ENCODE measurements at regions not wholly inside any gene's neighbourhood (a gene's known extent, or its start where the extent isn't known, plus 50 kb on each side); places are given as distances from the start of the nearest gene placed in this dataset.

- no peak for DNase-seq
Observed at GRCh38 chr15:95353512-95353911, 977.0 kb upstream of the NR2F2 start.

DNA sequence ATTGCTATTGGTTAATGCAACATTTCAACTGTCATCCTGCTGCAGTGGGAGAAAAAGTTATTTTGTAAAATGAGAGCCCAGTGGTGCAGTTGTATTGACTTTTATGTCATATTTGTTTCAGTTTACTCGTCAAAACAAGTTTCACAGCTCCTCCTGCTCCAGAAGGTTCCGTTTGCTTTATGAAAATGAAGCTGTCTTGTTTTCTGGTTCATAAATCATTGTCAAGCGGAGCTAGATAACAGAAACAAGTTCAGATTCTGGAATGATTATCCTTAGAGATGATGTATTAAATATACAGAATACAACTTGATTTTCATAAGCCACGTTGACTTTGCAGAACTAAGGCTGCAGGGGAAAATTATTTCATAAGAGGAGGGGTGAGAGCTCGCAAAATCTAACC is 970.5 kb upstream of the NR2F2 start:
- no peak for DNase-seq

DNA sequence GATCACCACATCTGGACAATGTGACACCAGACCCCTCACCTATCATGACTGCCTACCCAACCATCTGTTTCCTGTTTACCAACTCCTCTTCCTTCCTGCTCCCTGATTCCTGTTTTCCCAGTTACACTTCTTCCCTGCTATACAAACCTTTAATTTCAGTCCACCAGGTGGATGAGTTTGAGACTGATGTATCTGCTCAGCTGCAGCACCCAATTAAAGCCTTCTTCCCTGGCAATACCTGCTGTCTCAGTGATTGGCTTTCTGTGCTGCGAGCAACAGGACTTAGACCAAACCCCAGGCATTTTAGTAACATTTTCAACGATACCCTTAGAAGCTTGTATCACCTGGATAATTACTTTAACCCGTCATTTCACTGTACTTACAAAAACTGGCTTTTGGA is 968.2 kb upstream of the NR2F2 start:
- no peak for DNase-seq

DNA sequence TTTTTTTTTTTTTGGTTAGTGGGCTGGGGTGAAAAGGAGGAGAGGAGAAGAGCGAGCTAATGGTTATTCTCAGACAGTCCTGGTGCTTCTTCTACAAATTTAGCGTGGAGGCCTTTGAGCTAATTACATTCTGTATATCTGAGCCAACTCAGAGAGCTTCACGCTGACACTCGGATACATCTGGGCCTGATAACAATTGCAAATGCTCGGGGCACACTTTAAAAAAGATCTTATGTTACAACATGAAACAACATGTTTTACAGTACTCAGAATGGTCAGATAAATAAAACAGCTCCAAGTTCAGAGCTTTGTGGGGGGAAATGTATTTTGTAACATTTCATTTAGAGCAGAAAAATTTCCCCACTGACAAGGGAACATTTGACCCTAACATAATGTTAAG is 966.9 kb upstream of the NR2F2 start:
- no peak for DNase-seq

DNA sequence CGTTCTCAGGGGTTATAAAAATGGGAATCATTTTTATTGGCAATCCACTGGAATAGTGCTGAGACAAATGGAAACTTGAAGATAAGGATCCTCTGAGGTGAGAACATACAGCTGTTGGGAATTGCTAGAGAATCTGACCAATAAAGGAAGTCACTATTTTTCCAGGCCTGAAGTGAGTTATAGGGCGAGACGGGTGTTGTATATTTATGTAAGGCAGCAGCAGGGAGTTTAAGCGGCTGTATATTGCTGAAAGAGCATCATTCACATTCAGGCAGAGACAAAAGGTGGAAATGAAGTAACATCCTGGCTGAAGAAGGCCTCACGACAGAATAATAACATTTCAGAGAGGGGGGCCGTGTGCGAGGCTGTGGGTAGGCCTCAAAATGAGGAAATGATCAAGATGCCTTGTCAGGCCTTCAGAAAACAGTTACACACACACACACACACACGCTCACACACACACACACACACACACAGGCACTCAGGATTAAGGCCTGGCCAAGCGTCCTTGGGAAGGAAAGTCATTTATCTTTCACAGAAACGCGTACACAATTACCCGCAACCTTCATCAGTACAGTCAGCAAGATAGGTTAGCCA is 964.9 kb upstream of the NR2F2 start:
- DNase-seq = no peak

DNA sequence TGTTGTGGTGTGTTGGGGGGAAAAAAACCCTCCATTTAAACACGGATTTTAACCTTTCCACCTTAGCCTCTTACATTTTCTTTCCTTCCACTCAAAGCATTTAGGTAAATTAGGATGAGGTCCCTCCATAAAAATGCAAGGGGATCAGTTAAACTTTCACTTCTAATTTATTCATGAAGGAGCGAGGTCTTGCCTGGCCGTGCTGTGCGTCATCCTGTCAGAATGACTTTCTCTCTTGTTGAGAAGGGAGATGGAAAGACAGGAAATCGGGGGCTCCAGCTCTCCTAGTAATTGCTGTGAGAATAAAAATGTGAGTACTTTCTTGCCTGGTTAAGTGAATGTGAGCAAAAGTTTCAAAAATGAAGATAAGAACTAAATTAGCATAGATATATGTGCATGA is 962.3 kb upstream of the NR2F2 start:
- DNase-seq = no peak

DNA sequence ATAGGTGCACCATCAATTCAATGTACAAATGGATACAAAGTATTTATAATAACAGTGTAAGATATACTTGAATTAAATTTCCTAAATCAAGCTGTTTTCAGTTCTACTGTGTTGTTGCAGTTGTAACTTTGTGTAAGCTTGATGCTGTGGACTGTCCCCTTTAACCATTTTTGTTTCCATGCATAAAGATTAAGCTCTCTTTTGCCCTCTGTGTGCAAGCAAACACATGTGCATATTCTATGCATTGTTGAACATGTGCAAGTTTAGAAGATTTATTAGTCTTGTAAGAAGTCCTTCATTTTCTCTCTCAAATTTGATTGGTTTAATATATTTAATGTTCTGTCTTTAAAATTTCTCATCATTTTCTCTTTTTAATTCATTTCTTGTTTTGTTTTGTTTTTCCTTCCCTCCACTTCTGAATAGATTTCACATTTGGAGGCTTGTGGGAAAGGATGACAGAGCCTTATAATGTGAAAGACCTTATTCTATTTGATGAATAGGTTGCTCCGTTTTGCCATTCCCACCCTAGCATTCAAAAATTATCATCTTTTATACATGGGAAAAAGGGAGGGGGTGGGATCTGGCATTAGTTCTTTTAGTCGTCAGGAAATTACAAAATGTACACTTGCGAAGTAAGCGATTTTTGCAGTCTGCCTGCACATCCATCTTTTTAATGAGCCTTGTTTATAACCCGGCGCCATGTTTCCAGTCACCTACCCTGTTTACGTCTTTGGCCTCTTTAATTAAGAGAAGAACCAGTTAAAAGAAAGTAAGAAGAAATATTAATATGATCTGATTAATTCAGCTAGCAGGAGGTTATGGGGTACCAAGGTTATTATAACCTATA is 961.5 kb upstream of the NR2F2 start:
- no peak for DNase-seq

GRCh38 chr15:95370291-95370690 is 960.2 kb upstream of the NR2F2 start:
- no peak for DNase-seq

GRCh38 chr15:95371664-95372063 is 958.8 kb upstream of the NR2F2 start:
- DNase-seq = no peak

DNA sequence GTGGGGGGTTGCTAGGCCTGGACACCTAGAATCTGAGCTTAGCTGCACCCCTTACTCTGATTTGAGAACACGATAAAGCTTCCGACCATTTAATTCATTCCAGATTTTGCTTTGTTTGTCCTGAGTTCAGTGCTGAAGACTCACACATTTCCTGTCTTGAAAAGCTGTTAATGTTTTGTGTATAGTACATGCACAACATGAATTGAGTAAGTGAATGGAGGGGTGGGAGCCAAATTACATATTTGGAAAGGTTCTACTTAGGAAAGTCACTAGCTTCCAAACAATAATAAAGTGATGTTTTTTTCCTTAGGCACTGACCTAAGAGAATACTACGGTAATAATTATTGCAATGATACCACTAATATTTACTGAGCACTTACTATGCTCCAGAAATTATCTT is 955.2 kb upstream of the NR2F2 start:
- no peak for DNase-seq

GRCh38 chr15:95377258-95377852 is 953.1 kb upstream of the NR2F2 start:
- no peak for DNase-seq

GRCh38 chr15:95394186-95395067 is 936.1 kb upstream of the NR2F2 start:
- peak; percentile 61 for DNase-seq

GRCh38 chr15:95400428-95400827 is 930.1 kb upstream of the NR2F2 start:
- DNase-seq = no peak

GRCh38 chr15:95401587-95401986 is 928.9 kb upstream of the NR2F2 start:
- no peak for DNase-seq

- no peak for DNase-seq
Observed at GRCh38 chr15:95405447-95405846, 925.1 kb upstream of the NR2F2 start.

- no peak for DNase-seq
Observed at GRCh38 chr15:95407534-95407933, 923.0 kb upstream of the NR2F2 start.

DNA sequence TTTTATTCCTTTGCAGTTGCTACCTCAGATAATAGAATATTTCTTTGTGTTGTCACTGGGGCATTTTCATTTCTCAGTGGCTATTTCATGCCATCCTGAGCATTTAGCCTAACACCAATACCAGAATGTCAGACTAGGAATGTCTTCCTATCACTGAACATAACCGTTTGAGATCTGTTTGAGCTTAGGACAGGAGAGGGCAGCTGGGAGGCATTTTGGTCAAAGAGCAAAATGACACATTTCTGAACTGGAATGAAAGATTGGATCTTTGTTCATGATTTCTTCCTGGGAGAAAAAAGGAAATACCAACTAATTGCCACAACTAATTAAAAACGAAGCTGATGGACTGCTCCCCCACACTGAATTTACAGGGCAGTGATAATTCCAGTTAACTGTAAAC is 921.3 kb upstream of the NR2F2 start:
- DNase-seq = no peak

DNA sequence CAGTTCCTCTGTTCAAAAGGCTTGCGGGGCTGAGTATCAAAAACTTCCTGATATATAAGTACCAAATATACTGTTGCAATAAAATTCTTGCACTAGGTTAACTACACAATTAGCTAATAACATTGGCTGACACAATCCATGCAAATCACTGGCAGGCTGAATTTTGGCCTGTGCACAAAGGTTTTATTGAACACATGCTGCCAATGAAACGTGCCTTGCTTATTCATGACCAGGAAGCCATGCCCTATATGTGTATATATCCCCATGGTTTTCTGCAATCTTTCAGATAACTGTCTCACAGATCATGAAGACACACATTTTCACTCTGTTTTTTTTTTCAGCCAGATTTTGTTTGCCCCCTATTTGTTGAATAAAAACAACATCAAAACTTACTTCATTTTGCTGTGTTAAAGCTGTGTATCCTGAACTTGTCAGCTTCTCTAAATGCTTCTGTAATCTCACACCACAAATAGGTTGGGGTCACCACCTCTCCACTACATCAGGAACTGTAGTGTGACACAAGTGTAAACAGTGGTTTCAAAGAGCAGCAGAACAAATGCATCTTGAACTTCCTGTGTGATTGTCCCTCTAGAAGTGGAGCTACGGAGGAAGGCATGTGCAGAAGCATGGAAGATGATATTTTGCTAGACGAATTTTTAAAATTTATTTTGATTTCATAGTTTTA is 920.7 kb upstream of the NR2F2 start:
- DNase-seq = no peak

GRCh38 chr15:95410757-95411156 is 919.7 kb upstream of the NR2F2 start:
- DNase-seq = no peak

GRCh38 chr15:95416576-95416975 is 913.9 kb upstream of the NR2F2 start:
- no peak for DNase-seq

DNA sequence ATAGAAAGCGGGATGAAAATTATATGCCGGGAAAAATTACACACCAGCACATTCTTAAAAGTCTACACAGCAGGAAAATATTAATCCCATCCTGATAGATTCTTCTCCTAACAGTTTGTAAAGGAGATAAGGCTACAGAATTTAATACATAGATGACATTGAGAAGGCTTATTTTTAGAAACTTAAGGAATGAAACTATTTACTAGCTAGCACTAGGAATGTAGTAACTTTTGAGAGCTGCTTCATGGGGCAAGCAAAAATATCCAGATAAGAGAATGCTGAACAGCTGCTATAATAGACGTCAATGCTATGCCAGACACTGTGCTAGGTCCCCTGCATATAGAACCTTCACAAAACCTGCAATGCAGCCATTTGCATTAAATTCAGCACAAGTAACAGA is 912.7 kb upstream of the NR2F2 start:
- DNase-seq = no peak

DNA sequence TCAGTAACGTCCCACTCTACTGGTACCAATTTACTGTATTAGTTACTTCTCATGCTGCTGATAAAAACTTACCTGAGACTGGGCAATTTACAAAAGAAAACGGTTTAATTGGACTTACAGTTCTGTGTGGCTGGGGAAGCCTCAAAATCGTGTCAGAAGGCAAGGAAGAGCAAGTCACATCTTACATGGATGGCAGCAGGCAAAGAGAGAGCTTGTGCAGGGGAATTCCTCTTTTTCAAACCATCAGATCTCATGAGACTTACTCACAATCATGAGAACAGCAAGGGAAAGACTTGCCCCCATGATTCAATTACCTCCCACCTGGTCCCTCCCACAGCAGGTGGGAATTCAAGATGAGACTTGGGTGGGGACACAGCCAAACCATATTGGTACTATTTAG is 908.2 kb upstream of the NR2F2 start:
- DNase-seq = no peak

DNA sequence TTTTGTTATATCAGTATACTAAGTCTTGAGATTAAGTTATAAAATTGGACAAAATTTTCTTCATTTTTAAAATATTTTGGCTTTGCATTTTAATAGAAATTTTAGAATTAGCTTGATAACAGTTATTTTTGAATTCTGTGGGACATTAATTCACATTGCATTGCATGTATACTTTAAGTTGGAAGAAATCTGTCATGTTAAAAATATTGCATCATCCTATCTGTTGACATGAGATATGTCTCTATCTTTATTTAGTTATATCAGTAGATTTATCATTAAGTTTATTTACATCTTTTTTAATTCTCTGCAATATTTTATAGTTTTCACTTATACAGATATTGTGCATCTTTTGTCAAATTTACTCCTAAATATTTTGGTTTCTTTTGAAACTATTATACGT is 904.6 kb upstream of the NR2F2 start:
- DNase-seq = no peak
